ENCODE measurements at regions not wholly inside any gene's neighbourhood (a gene's known extent, or its start where the extent isn't known, plus 50 kb on each side); places are given as distances from the start of the nearest gene placed in this dataset.

GRCh38 chrX:10310511-10310910, 153.7 kb downstream of the CLCN4 start:
- TF ChIP-seq CTCF (IDR thresholded peaks at IDR 0.05; ENCODE audit: poor library complexity, severe bottlenecking), result no peak
- no peak for TF ChIP-seq EZH2 (IDR thresholded peaks at IDR 0.05; ENCODE audit: borderline replicate concordance, insufficient read depth, low read length, poor library complexity, severe bottlenecking)
- TF ChIP-seq MXI1 (conservative IDR thresholded peaks at IDR 0.05; ENCODE audit: poor library complexity, severe bottlenecking), result no peak
- TF ChIP-seq SMC3 (conservative IDR thresholded peaks at IDR 0.05; ENCODE audit: poor library complexity), result no peak
- TF ChIP-seq POLR2AphosphoS5 (IDR thresholded peaks at IDR 0.05), result no peak
- TF ChIP-seq EP300 (conservative IDR thresholded peaks at IDR 0.05; ENCODE audit: poor library complexity, severe bottlenecking), result no peak
- TF ChIP-seq TAF1 (IDR thresholded peaks at IDR 0.05; ENCODE audit: low read depth), result no peak
